ENCODE measurements at regions not wholly inside any gene's neighbourhood (a gene's known extent, or its start where the extent isn't known, plus 50 kb on each side); places are given as distances from the start of the nearest gene placed in this dataset.
"Not testable (repeated sequence)": the region's sequence is repeated elsewhere in the genome, so short reads cannot be mapped to it uniquely, and the experiment has no call there.

- Histone ChIP-seq H3K4me1 (ENCODE audit: control insufficient read depth in 1 of 2, insufficient read depth in 1 of 2, low read depth in 1 of 2, low read length in 1 of 2) (no peaks in the 10 kb centered on the region), H3K27me3 (peaks cover 18% of the 10 kb centered on the region), H3K36me3 (no peaks in the 10 kb centered on the region), H3K4me3 (ENCODE audit: low read depth in 1 of 2, low read length in 1 of 2) (no peak overlapping the region), H3K9me3 (no peaks in the 10 kb centered on the region), H3K27ac (no peak overlapping the region)
- no peak for TF ChIP-seq CTCF (IDR thresholded peaks at IDR 0.05)
Observed at GRCh38 chr20:48331518-48332286, 496.1 kb downstream of the PREX1 start.

GRCh38 chr20:48329676-48330664 is 497.8 kb downstream of the PREX1 start:
- H3K36me3 ChIP-seq, result no peaks in the 10 kb centered on the region
- TF ChIP-seq CTCF (IDR thresholded peaks at IDR 0.05), result no peak
- peaks cover 18% of the 10 kb centered on the region for H3K27me3 ChIP-seq
- no peak overlapping the region for H3K4me3 ChIP-seq (ENCODE audit: low read depth in 1 of 2, low read length in 1 of 2)
- H3K4me1 ChIP-seq (ENCODE audit: control insufficient read depth in 1 of 2, insufficient read depth in 1 of 2, low read depth in 1 of 2, low read length in 1 of 2), result no peaks in the 10 kb centered on the region
- no peak overlapping the region for H3K27ac ChIP-seq
- H3K9me3 ChIP-seq, result no peaks in the 10 kb centered on the region

- H3K27ac ChIP-seq, result no peak overlapping the region
- no peaks in the 10 kb centered on the region for H3K9me3 ChIP-seq
- H3K27me3 ChIP-seq, result peaks cover 18% of the 10 kb centered on the region
- no peaks in the 10 kb centered on the region for H3K4me1 ChIP-seq (ENCODE audit: control insufficient read depth in 1 of 2, insufficient read depth in 1 of 2, low read depth in 1 of 2, low read length in 1 of 2)
- no peak overlapping the region for H3K4me3 ChIP-seq (ENCODE audit: low read depth in 1 of 2, low read length in 1 of 2)
- no peak for TF ChIP-seq CTCF (IDR thresholded peaks at IDR 0.05)
- H3K36me3 ChIP-seq, result no peaks in the 10 kb centered on the region
Observed at GRCh38 chr20:48329031-48329615, 498.7 kb downstream of the PREX1 start.

GRCh38 chr20:48327848-48328247 is 500.0 kb downstream of the PREX1 start:
- not testable (repeated sequence) for H3K27ac ChIP-seq

GRCh38 chr20:48326868-48327267 is 500.9 kb downstream of the PREX1 start:
- no peak for TF ChIP-seq CTCF (IDR thresholded peaks at IDR 0.05)
- H3K4me1 ChIP-seq (ENCODE audit: control insufficient read depth in 1 of 2, insufficient read depth in 1 of 2, low read depth in 1 of 2, low read length in 1 of 2), result no peaks in the 10 kb centered on the region
- no peak overlapping the region for H3K4me3 ChIP-seq (ENCODE audit: low read depth in 1 of 2, low read length in 1 of 2)
- no peaks in the 10 kb centered on the region for H3K9me3 ChIP-seq
- no peak overlapping the region for H3K27ac ChIP-seq
- H3K36me3 ChIP-seq, result no peaks in the 10 kb centered on the region
- peaks cover 8% of the 10 kb centered on the region for H3K27me3 ChIP-seq

More at GRCh38 chr20:48327848-48328247, 500.0 kb downstream of the PREX1 start:
- H3K27me3 ChIP-seq, result peaks cover 17% of the 10 kb centered on the region
- not testable (repeated sequence) for H3K9me3 ChIP-seq; H3K4me3 ChIP-seq (ENCODE audit: low read depth in 1 of 2, low read length in 1 of 2); H3K4me1 ChIP-seq (ENCODE audit: control insufficient read depth in 1 of 2, insufficient read depth in 1 of 2, low read depth in 1 of 2, low read length in 1 of 2); H3K36me3 ChIP-seq
